LoVo (cell line): ENCODE measurements at regions not wholly inside any gene's neighbourhood (a gene's known extent, or its start where the extent isn't known, plus 50 kb on each side); places are given as distances from the start of the nearest gene placed in this dataset.
A peak's percentile ranks its signal among the peaks of the same experiment; 100 is the strongest.

Experiments used
- DNase-seq: peaks from one replicate; pipeline ENCODE4 v3.0.0-alpha.2; 2016; ENCODE audit warnings: low spot score

DNA sequence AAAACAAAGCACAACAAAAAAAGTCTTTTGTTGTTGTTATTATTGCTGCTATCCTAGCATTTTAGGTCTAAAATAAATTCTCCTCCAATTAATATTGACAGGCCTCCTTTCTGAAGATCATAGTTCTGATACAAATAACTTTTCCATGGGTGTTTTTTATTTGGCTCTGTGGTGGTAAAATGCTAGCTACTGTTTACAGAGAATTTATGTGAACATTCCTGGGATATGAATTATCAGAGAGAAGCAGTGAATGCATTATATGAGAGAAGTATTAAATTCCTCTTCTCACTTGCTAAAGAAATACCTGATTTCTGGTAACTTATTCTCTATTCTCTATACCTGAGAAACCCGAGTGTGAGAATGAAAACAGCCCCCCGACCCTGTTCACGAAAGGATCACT lies 57.5 kb upstream of the TMCO5A start:
- DNase-seq: no peak

GRCh38 chr15:37877851-37878741 lies 56.3 kb upstream of the TMCO5A start:
- DNase-seq: no peak

DNA sequence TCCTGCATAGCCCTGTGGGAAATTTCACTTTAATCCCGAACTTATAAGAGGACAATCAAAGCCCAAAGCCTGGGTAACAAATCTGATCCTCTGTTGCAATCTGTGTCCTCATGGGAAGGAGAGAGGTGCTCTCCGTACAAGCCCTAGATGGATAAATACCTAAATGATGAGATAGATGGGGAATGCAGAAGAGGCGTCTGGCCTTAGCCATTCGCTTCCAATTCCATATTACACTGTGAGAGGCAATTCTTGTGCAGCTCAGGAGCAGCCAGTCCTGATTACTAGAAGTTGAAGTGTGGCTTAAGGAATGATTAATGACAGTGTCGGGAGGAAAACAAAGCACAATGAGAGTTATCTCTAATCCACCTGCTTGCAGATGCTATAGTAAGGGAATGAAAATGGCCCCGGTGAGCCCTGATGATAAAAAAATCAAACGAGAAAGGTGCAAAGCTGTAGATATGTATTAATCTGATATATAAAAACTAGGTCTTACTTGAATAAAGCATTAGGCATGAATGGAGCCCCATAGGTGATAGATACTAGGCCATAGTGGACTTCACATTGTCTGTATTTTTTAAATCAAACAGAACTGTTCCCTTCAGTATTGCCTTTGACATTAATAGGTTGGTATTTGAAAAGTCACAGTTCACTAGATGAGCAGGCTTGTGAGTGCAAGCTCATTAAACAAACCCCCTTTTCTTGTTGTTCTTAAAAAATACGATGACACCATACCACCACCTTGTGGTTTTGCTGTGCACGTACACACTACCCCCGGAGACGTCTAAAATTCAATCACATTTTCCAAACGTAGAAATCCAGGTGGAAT lies 54.2 kb upstream of the TMCO5A start:
- peak; percentile 20 for DNase-seq

- DNase-seq: no peak
Measured at GRCh38 chr15:37880835-37881153, 53.6 kb upstream of the TMCO5A start.

DNA sequence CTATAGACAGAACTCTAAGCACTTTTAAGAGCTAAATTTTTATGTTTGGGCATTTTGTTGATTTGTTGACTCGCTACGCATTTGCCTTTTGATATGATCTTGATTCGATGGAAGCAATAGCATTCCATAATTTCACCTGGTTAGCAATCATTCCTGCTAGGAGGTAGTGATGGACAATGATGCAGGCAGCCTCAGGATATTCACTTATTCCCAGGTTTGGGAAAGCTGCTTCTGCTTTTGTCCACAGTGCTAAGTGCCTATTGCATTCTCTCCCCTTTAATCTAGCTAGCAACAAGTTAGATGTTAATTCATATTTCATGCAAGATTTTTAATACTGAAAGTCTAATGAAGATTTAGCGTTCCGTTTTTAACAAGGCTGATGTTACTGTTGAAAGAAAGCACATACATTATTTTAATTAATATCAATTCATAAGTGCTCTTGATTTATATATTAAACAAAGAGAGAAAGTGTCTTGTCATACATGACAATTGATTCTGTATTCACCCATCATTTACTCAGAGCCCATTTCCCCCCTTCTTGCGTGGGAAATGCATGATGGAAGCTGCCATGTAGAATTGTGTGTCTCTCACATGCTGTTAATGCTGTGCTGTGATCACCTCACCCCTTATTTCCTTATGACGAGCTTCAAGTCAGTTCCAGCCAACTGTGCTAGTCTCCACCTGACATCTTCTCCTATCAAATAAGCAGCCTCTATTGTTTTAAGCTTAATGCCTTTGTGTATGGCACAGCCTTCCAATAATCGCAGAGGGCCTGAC lies 53.0 kb upstream of the TMCO5A start:
- no peak for DNase-seq

DNA sequence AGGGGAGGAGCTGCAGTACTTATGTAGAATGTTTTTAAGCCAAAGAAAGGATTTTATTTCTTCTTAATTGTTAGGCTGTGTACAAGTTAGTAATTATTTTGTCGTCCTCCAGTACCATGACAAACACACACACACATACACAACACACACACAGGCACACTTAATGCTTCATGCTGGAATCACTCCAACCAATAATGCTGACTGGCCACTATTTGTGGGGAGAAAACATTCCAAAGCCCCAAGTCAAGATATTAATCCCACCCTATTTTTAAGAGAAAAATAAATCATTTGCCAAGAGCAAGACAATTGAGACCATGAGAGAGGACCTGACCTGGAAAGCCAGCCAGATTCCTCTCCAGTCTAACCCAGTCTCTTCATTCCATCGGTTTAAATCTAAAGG lies 51.8 kb upstream of the TMCO5A start:
- no peak for DNase-seq
